ENCODE measurements at regions not wholly inside any gene's neighbourhood (a gene's known extent, or its start where the extent isn't known, plus 50 kb on each side); places are given as distances from the start of the nearest gene placed in this dataset.

- no peak for ATAC-seq (replicated peaks; ENCODE audit: extremely low read depth, poor library complexity, severe bottlenecking)
- no peak overlapping the region for H3K4me3 Mint-ChIP-seq
These were observed 180.8 kb downstream of the KLHL28 start for GRCh38 chr14:44780989-44781388.

DNA sequence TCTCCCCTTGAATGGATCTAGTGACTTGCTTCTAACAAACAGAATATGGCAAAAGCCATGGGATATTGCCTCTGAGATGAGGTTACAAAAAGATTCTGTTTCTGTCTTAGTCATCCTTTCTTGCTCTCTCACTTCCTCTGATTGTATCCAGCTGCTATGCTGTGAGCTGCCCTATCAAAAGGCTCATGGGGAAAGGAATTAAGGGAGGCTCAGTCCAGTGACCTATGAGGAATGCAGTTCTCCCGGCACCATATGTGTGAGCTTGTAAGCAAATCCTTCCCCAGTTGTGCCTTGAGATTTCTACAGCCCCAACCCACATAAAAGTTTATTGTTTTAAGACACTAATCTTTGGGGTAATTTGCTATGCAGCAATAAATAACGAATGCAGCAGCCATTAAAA lies 183.1 kb downstream of the KLHL28 start:
- Mint-ChIP-seq H3K27me3 (peaks cover 14% of the 10 kb centered on the region), H3K4me1 (no peaks in the 10 kb centered on the region), H3K9me3 (no peaks in the 10 kb centered on the region), H3K4me3 (no peak overlapping the region), H3K36me3 (ENCODE audit: insufficient read depth) (no peaks in the 10 kb centered on the region), H3K27ac (ENCODE audit: low read depth) (no peak overlapping the region)
- DNase-seq (ENCODE audit: low spot score in 2 of 2) (no peak), ATAC-seq (replicated peaks; ENCODE audit: extremely low read depth, poor library complexity, severe bottlenecking) (no peak)

More at GRCh38 chr14:44780989-44781388, 180.8 kb downstream of the KLHL28 start:
- H3K9me3 Mint-ChIP-seq: no peaks in the 10 kb centered on the region
- H3K4me1 Mint-ChIP-seq: no peaks in the 10 kb centered on the region
- no peak overlapping the region for H3K27ac Mint-ChIP-seq (ENCODE audit: low read depth)
- H3K27me3 Mint-ChIP-seq: peaks cover 14% of the 10 kb centered on the region
- H3K36me3 Mint-ChIP-seq (ENCODE audit: insufficient read depth): no peaks in the 10 kb centered on the region
- DNase-seq (ENCODE audit: low spot score in 2 of 2): no peak

DNA sequence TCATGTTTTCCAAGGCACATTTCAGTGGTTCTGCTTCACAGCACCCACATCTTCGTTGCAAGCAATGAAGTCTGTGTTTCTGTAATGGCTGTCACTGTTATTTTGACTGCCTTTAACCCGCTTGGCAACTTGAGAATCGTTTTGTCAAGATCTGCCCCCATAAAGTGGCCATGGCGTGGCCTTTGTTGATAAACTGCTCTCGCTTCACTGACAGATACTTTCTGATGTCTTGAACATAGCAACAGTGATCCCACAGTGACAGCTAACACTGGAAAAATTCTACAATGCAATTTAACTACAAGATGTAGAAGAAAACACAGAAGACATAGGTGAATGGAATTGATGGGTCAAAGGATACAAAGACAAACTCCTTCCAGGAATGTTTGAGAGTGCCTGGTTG lies 184.2 kb downstream of the KLHL28 start:
- ATAC-seq (replicated peaks; ENCODE audit: extremely low read depth, poor library complexity, severe bottlenecking) (no peak), DNase-seq (ENCODE audit: low spot score in 2 of 2) (no peak)
- H3K9me3 Mint-ChIP-seq: no peaks in the 10 kb centered on the region
- no peaks in the 10 kb centered on the region for H3K4me1 Mint-ChIP-seq
- H3K27ac Mint-ChIP-seq (ENCODE audit: low read depth): no peak overlapping the region
- no peaks in the 10 kb centered on the region for H3K36me3 Mint-ChIP-seq (ENCODE audit: insufficient read depth)
- no peak overlapping the region for H3K4me3 Mint-ChIP-seq
- peaks cover 6% of the 10 kb centered on the region for H3K27me3 Mint-ChIP-seq

- H3K27ac Mint-ChIP-seq (ENCODE audit: low read depth): no peak overlapping the region
- H3K9me3 Mint-ChIP-seq: no peaks in the 10 kb centered on the region
- DNase-seq (ENCODE audit: low spot score in 2 of 2) (no peak), ATAC-seq (replicated peaks; ENCODE audit: extremely low read depth, poor library complexity, severe bottlenecking) (no peak)
- H3K4me3 Mint-ChIP-seq: no peak overlapping the region
- no peaks in the 10 kb centered on the region for H3K4me1 Mint-ChIP-seq
- peaks cover 9% of the 10 kb centered on the region for H3K27me3 Mint-ChIP-seq
- H3K36me3 Mint-ChIP-seq (ENCODE audit: insufficient read depth): no peaks in the 10 kb centered on the region
These were observed 186.5 kb downstream of the KLHL28 start for GRCh38 chr14:44775248-44775647.

- H3K4me3 Mint-ChIP-seq: no peak overlapping the region
- no peaks in the 10 kb centered on the region for H3K9me3 Mint-ChIP-seq
- H3K4me1 Mint-ChIP-seq: no peaks in the 10 kb centered on the region
- H3K36me3 Mint-ChIP-seq (ENCODE audit: insufficient read depth): no peaks in the 10 kb centered on the region
- DNase-seq (ENCODE audit: low spot score in 2 of 2) (no peak), ATAC-seq (replicated peaks; ENCODE audit: extremely low read depth, poor library complexity, severe bottlenecking) (no peak)
- H3K27me3 Mint-ChIP-seq: peaks cover 10% of the 10 kb centered on the region
- no peak overlapping the region for H3K27ac Mint-ChIP-seq (ENCODE audit: low read depth)
These were observed 187.4 kb downstream of the KLHL28 start for GRCh38 chr14:44774396-44774795.

DNA sequence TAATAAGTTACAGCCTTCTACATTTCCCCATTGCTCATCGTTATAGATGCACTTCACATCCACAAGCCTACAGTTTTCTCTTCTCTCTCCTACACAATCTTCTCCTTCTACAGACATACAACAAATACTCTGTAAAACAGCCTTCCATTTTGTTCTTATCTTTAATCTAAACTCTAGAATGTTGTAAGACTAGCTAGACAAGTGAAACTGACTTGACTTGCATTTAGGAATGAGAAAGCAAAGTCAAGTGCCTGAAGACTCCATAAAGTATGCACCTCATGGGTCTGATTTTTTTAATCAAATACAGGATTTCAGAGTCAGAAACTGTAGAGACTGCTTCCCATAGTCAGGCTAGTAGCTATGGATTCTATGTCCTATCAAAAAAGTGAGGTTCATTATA lies 190.3 kb downstream of the KLHL28 start:
- peaks cover 18% of the 10 kb centered on the region for H3K27me3 Mint-ChIP-seq
- no peak overlapping the region for H3K4me3 Mint-ChIP-seq
- H3K36me3 Mint-ChIP-seq (ENCODE audit: insufficient read depth): no peaks in the 10 kb centered on the region
- no peaks in the 10 kb centered on the region for H3K9me3 Mint-ChIP-seq
- no peak for ATAC-seq (replicated peaks; ENCODE audit: extremely low read depth, poor library complexity, severe bottlenecking)
- no peaks in the 10 kb centered on the region for H3K4me1 Mint-ChIP-seq
- DNase-seq (ENCODE audit: low spot score in 2 of 2): no peak
- H3K27ac Mint-ChIP-seq (ENCODE audit: low read depth): no peak overlapping the region

DNA sequence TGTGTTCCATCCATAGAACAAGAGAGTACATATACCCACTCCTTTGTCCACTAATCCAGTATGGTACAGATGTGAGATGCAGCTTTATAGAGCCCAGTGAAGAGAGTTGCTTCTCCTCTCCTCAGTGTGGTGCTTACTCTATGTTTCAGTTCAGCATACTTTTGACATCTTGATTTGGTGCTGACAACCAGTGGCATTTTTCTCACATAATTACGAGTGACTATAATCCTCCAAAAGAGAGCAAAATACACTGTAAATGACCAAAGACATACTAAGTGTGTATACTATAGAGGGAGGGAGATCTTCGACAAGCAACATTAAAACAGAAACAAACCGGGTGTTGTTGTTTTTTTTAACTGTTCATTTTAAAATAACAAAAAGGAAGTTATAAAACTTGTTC lies 191.5 kb downstream of the KLHL28 start:
- ATAC-seq (replicated peaks; ENCODE audit: extremely low read depth, poor library complexity, severe bottlenecking) (no peak), DNase-seq (ENCODE audit: low spot score in 2 of 2) (no peak)
- Mint-ChIP-seq H3K4me3 (no peak overlapping the region), H3K9me3 (no peaks in the 10 kb centered on the region), H3K27me3 (peaks cover 18% of the 10 kb centered on the region), H3K4me1 (no peaks in the 10 kb centered on the region), H3K36me3 (ENCODE audit: insufficient read depth) (no peaks in the 10 kb centered on the region), H3K27ac (ENCODE audit: low read depth) (no peak overlapping the region)

DNA sequence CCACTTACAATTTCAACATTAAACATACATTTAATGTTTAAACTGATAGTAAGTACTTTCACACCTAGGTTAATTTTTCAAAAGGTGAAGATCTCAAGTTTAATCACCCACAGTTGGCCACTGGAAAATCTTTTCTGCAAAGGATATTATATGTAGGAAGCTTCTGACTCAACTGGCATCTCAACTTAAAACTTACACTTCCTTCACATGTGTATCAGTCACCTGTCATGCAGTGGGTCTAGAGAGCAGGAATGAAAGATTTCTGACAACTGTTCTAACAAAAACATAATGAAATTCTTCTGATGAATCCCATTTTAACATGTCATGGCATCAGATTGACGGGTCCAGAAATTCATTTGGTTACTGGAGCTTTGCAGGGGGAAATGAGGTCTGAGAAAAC lies 192.8 kb downstream of the KLHL28 start:
- H3K27me3 Mint-ChIP-seq: peaks cover 18% of the 10 kb centered on the region
- H3K36me3 Mint-ChIP-seq (ENCODE audit: insufficient read depth): no peaks in the 10 kb centered on the region
- H3K27ac Mint-ChIP-seq (ENCODE audit: low read depth): no peak overlapping the region
- ATAC-seq (replicated peaks; ENCODE audit: extremely low read depth, poor library complexity, severe bottlenecking): no peak
- no peaks in the 10 kb centered on the region for H3K4me1 Mint-ChIP-seq
- no peak overlapping the region for H3K4me3 Mint-ChIP-seq
- DNase-seq (ENCODE audit: low spot score in 2 of 2): no peak
- no peaks in the 10 kb centered on the region for H3K9me3 Mint-ChIP-seq

DNA sequence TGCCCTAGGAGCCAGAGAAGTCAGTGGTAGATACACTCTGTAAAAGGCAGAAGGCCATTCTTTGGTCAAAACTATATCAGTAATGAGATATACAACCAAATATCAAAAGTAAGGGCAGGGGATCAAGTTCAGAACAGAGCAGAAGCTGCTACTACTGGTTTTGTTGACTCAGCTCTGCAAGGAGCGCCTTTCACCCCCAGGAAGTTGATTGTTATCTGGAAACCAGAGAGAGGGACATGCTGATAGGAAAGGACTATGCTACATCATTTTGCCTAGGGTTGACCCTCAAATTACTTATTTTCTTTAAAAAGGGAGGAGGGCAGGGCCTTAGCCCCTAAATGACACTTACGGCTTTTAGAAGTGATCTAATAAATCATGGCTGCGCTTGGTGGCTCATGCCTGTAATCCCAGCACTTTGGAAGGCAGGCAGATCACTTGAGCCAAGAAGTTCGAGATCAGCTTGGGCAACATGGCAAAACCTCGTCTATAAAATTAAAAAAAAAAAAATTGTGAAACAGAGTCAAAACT lies 194.0 kb downstream of the KLHL28 start:
- DNase-seq (ENCODE audit: low spot score in 2 of 2): no peak
- H3K4me3 Mint-ChIP-seq: no peak overlapping the region
- no peaks in the 10 kb centered on the region for H3K9me3 Mint-ChIP-seq
- no peaks in the 10 kb centered on the region for H3K36me3 Mint-ChIP-seq (ENCODE audit: insufficient read depth)
- no peaks in the 10 kb centered on the region for H3K4me1 Mint-ChIP-seq
- peak overlapping the region; percentile 30 for H3K27ac Mint-ChIP-seq (ENCODE audit: low read depth)
- H3K27me3 Mint-ChIP-seq: peaks cover 18% of the 10 kb centered on the region
- no peak for ATAC-seq (replicated peaks; ENCODE audit: extremely low read depth, poor library complexity, severe bottlenecking)

DNA sequence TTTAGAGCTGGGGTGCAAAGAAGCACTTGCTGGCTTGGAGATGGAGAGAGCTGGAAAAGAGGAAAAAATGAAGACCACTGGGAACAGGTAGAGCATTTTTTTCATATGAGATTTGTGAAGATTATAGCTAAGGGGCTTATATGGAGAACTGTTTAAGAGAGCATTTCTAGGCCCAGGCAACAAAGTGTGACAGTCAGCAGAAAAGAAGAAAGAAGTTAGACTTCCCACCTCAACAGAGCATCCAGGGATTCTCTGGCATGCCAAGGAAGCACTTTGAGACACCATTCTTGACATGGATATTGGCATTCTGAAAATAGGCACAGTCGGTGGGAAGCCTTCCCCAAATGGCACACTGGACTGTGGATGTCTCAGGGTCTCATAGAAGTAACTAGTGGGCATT lies 195.5 kb downstream of the KLHL28 start:
- Mint-ChIP-seq H3K4me1 (no peaks in the 10 kb centered on the region), H3K36me3 (ENCODE audit: insufficient read depth) (no peaks in the 10 kb centered on the region), H3K4me3 (no peak overlapping the region), H3K27ac (ENCODE audit: low read depth) (no peak overlapping the region), H3K9me3 (no peaks in the 10 kb centered on the region), H3K27me3 (peaks cover 27% of the 10 kb centered on the region)
- DNase-seq (ENCODE audit: low spot score in 2 of 2): no peak
- ATAC-seq (replicated peaks; ENCODE audit: extremely low read depth, poor library complexity, severe bottlenecking): no peak

DNA sequence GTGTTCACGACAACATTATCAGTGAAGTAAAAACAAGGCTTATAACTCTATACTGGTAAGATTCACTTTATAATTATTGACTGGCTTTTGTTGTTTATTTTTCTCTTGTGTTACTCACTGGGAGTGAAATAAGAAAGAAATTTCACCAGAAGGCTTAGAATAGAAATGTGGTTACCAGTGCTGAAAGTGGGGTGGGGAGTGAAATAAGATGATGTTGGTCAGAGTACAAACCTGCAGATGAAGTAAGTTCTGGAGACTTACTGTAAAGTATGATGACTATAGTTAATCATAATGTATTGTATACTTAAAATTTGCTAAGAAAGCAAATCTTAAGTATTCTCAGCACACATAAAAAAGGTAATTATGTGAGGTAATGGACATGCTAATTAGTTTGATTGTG lies 198.4 kb downstream of the KLHL28 start:
- H3K36me3 Mint-ChIP-seq (ENCODE audit: insufficient read depth): no peaks in the 10 kb centered on the region
- no peak overlapping the region for H3K27ac Mint-ChIP-seq (ENCODE audit: low read depth)
- H3K4me3 Mint-ChIP-seq: no peak overlapping the region
- H3K4me1 Mint-ChIP-seq: no peaks in the 10 kb centered on the region
- ATAC-seq (replicated peaks; ENCODE audit: extremely low read depth, poor library complexity, severe bottlenecking) (no peak), DNase-seq (ENCODE audit: low spot score in 2 of 2) (no peak)
- H3K27me3 Mint-ChIP-seq: peaks cover 9% of the 10 kb centered on the region
- H3K9me3 Mint-ChIP-seq: no peaks in the 10 kb centered on the region

DNA sequence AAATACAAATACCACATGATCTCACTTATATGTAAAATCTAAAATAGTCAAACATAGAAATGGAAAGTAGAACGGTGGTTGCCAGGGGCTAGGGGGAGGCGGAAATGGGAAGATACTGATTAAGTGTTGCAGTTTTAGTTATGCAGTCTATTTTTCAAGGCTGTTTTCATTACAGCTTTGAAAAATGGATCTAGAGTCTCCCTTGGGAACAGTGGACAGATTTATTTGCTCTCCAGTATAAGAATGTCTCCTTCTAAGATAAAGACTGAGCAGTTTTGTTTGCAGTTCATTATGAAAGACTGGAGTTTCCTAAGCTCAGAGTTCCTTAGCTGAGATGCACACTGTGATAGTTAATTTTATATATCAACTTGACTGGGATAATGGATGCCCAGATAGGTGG lies 202.5 kb downstream of the KLHL28 start:
- no peak overlapping the region for H3K4me3 Mint-ChIP-seq
- H3K36me3 Mint-ChIP-seq (ENCODE audit: insufficient read depth): no peaks in the 10 kb centered on the region
- no peak for ATAC-seq (replicated peaks; ENCODE audit: extremely low read depth, poor library complexity, severe bottlenecking)
- peaks cover 9% of the 10 kb centered on the region for H3K27me3 Mint-ChIP-seq
- H3K4me1 Mint-ChIP-seq: no peaks in the 10 kb centered on the region
- no peak overlapping the region for H3K27ac Mint-ChIP-seq (ENCODE audit: low read depth)
- DNase-seq (ENCODE audit: low spot score in 2 of 2): no peak
- no peaks in the 10 kb centered on the region for H3K9me3 Mint-ChIP-seq

GRCh38 chr14:44756554-44756953 lies 205.2 kb downstream of the KLHL28 start:
- Mint-ChIP-seq H3K4me3 (no peak overlapping the region), H3K27me3 (peaks cover under 1% of the 10 kb centered on the region), H3K9me3 (no peaks in the 10 kb centered on the region), H3K4me1 (no peaks in the 10 kb centered on the region), H3K27ac (ENCODE audit: low read depth) (no peak overlapping the region), H3K36me3 (ENCODE audit: insufficient read depth) (no peaks in the 10 kb centered on the region)
- no peak for DNase-seq (ENCODE audit: low spot score in 2 of 2)
- ATAC-seq (replicated peaks; ENCODE audit: extremely low read depth, poor library complexity, severe bottlenecking): no peak

DNA sequence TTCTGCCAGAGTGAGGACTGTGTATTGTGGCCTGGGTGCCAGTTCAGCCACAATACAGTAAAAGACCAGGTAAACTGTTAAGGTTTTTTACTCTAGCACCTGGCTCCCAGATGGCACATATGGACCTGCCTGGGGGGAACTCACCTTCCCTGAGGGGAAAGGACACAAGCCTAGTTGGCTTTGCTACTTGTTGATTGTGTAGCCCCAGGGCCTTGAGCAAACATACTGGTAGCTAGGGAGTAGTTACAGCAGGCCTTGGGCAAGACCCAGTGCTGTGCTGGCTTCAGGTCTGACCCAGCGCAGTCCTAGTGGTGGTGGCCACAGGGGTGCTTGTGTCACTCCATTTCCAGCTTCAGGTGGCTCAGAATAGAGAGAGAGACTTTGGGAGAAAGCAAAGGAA lies 216.4 kb downstream of the KLHL28 start:
- DNase-seq (ENCODE audit: low spot score in 2 of 2): no peak
- Mint-ChIP-seq H3K27ac (ENCODE audit: low read depth) (no peak overlapping the region), H3K27me3 (no peaks in the 10 kb centered on the region), H3K9me3 (peaks cover 8% of the 10 kb centered on the region), H3K4me1 (no peaks in the 10 kb centered on the region), H3K4me3 (no peak overlapping the region), H3K36me3 (ENCODE audit: insufficient read depth) (no peaks in the 10 kb centered on the region)
- ATAC-seq (replicated peaks; ENCODE audit: extremely low read depth, poor library complexity, severe bottlenecking): no peak
